ENCODE measurements at regions not wholly inside any gene's neighbourhood (a gene's known extent, or its start where the extent isn't known, plus 50 kb on each side); places are given as distances from the start of the nearest gene placed in this dataset.

- Mint-ChIP-seq H3K4me1 (no peaks in the 10 kb centered on the region), H3K4me3 (no peak overlapping the region), H3K27ac (no peak overlapping the region), H3K36me3 (ENCODE audit: insufficient read depth in 1 of 3, low read depth in 3 of 3) (peaks cover 7 to 42% (median 27%) of the 10 kb centered on the region in 3 experiments), H3K9me3 (peaks cover 33 to 42% of the 10 kb centered on the region in 2 experiments), H3K27me3 (ENCODE audit: low read depth) (peaks cover 10% of the 10 kb centered on the region)
- Histone ChIP-seq H3K79me2 (ENCODE audit: insufficient read depth, low read length) (no peaks in the 10 kb centered on the region), H2AFZ (ENCODE audit: low read length) (no peak overlapping the region), H4K5ac (ENCODE audit: insufficient read length, low read depth, low read length) (no peak overlapping the region), H3K27ac (ENCODE audit: insufficient read length, low read depth, low read length) (no peak overlapping the region), H3K4ac (ENCODE audit: low read depth, low read length) (no peak overlapping the region), H3K23ac (ENCODE audit: insufficient read length, low read depth, low read length) (no peak overlapping the region), H4K20me1 (ENCODE audit: control insufficient read depth, insufficient read depth, insufficient read length) (no peaks in the 10 kb centered on the region), H3T11ph (ENCODE audit: low read length) (no peak overlapping the region), H3K56ac (ENCODE audit: insufficient read length, low read depth, low read length) (no peak overlapping the region), H2BK12ac (ENCODE audit: insufficient read length, low read depth, low read length) (no peak overlapping the region), H3K14ac (ENCODE audit: insufficient read depth, low read length) (no peak overlapping the region), H4K8ac (replicated peaks; ENCODE audit: insufficient read length, low read depth, low read length) (no peak overlapping the region), H2BK15ac (ENCODE audit: low read depth, low read length) (no peak overlapping the region), H3K4me2 (ENCODE audit: insufficient read depth, insufficient read length, low read length) (no peak overlapping the region), H2AK5ac (ENCODE audit: insufficient read length, low read length) (no peak overlapping the region), H4K91ac (ENCODE audit: insufficient read length, low read depth, low read length) (no peak overlapping the region), H3K4me1 (ENCODE audit: insufficient read depth, low read length) (no peaks in the 10 kb centered on the region), H2BK5ac (ENCODE audit: insufficient read length, low read length) (no peak overlapping the region), H2BK20ac (ENCODE audit: low read depth, low read length, poor library complexity, severe bottlenecking) (no peak overlapping the region), H3K9ac (ENCODE audit: extremely low read depth, insufficient read length, low read length) (no peak overlapping the region), H3K9me3 (ENCODE audit: control insufficient read depth, low read depth, low read length) (no peaks in the 10 kb centered on the region), H2BK120ac (ENCODE audit: low read depth, low read length, poor library complexity, severe bottlenecking) (no peak overlapping the region), H3K23me2 (ENCODE audit: insufficient read length, low read depth, low read length, poor library complexity, severe bottlenecking) (no peaks in the 10 kb centered on the region), H3K27me3 (ENCODE audit: insufficient read depth, low read length) (no peaks in the 10 kb centered on the region), H3K79me1 (ENCODE audit: insufficient read depth, low read depth, low read length, poor library complexity, severe bottlenecking) (no peaks in the 10 kb centered on the region), H3K18ac (ENCODE audit: insufficient read length, low read depth, low read length) (no peak overlapping the region)
- WGBS (ENCODE audit: extremely low coverage, insufficient read length, low lambda C conversion rate), result no CpG with 5 or more reads among the region's 2 CpGs
- DNase-seq, result no peak
- TF ChIP-seq, protein P1, sequence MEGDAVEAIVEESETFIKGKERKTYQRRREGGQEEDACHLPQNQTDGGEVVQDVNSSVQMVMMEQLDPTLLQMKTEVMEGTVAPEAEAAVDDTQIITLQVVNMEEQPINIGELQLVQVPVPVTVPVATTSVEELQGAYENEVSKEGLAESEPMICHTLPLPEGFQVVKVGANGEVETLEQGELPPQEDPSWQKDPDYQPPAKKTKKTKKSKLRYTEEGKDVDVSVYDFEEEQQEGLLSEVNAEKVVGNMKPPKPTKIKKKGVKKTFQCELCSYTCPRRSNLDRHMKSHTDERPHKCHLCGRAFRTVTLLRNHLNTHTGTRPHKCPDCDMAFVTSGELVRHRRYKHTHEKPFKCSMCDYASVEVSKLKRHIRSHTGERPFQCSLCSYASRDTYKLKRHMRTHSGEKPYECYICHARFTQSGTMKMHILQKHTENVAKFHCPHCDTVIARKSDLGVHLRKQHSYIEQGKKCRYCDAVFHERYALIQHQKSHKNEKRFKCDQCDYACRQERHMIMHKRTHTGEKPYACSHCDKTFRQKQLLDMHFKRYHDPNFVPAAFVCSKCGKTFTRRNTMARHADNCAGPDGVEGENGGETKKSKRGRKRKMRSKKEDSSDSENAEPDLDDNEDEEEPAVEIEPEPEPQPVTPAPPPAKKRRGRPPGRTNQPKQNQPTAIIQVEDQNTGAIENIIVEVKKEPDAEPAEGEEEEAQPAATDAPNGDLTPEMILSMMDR (conservative IDR thresholded peaks at IDR 0.05), result no peak
Measured at GRCh38 chr6:165047952-165048351, 261.5 kb downstream of the C6orf118 start.

Measured in H9 (cell line).